ENCODE measurements at regions not wholly inside any gene's neighbourhood (a gene's known extent, or its start where the extent isn't known, plus 50 kb on each side); places are given as distances from the start of the nearest gene placed in this dataset.
"Not testable (repeated sequence)": the region's sequence is repeated elsewhere in the genome, so short reads cannot be mapped to it uniquely, and the experiment has no call there.

GRCh38 chr4:71900366-71900765 lies 116.5 kb upstream of the GC start:
- TF ChIP-seq POLR2A (IDR thresholded peaks at IDR 0.05; ENCODE audit: low read length); GATA1 (IDR thresholded peaks at IDR 0.05; ENCODE audit: low read depth, low read length): not testable (repeated sequence)
